GM23338 (cell line): ENCODE measurements at regions not wholly inside any gene's neighbourhood (a gene's known extent, or its start where the extent isn't known, plus 50 kb on each side); places are given as distances from the start of the nearest gene placed in this dataset.
A peak's percentile ranks its signal among the peaks of the same experiment; 100 is the strongest.

Experiments
- ATAC-seq: fragments of 200-7000 bp; cut with Tn5 transposase; 3 replicates; pipeline ENCODE4 v1.9.1; 2020
- DNase-seq: peaks from one replicate; pipeline ENCODE4 v3.0.0-alpha.2; 2015; ENCODE audit warnings: low spot score
- H2AFZ ChIP-seq: fragments of 200-600 bp; sonication (generic); 2 replicates; pipeline ENCODE4 v1.8.0; 2016; ENCODE audit warnings: antibody characterized with exemption, mild to moderate bottlenecking, moderate library complexity
- H3F3A ChIP-seq: fragments of 200-600 bp; sonication (generic); replicated peaks from 2 replicates; pipeline ENCODE4 v1.8.0; 2017; ENCODE audit warnings: antibody characterized with exemption, mixed run types, low read depth
- H3K27ac ChIP-seq: fragments of 200-600 bp; sonication (generic); 2 replicates; pipeline ENCODE4 v1.6.1; 2016; ENCODE audit warnings: low read depth
- H3K27me3 ChIP-seq: fragments of 200-600 bp; sonication (generic); 2 replicates; pipeline ENCODE4 v1.8.0; 2016; ENCODE audit warnings: mild to moderate bottlenecking, mixed run types, moderate library complexity; ENCODE audit not compliant: insufficient read depth
- H3K36me3 ChIP-seq: fragments of 200-600 bp; sonication (generic); 2 replicates; pipeline ENCODE4 v1.8.0; 2016; ENCODE audit warnings: mild to moderate bottlenecking; ENCODE audit not compliant: insufficient read depth
- H3K4me1 ChIP-seq: fragments of 200-600 bp; sonication (generic); 2 replicates; pipeline ENCODE4 v1.8.0; 2016; ENCODE audit warnings: mild to moderate bottlenecking, moderate library complexity; ENCODE audit not compliant: insufficient read depth
- H3K4me2 ChIP-seq: fragments of 200-600 bp; sonication (generic); 2 replicates; pipeline ENCODE4 v1.7.1; 2017; ENCODE audit warnings: mixed run types
- H3K4me3 ChIP-seq: fragments of 200-600 bp; sonication (generic); 2 replicates; pipeline ENCODE4 v1.6.1; 2016; ENCODE audit warnings: mixed run types
- H3K79me2 ChIP-seq: fragments of 200-600 bp; sonication (generic); replicated peaks from 2 replicates; pipeline ENCODE4 v1.8.0; 2017; ENCODE audit warnings: mild to moderate bottlenecking; ENCODE audit not compliant: insufficient read depth
- H3K9me2 ChIP-seq: fragments of 200-600 bp; sonication (generic); 2 replicates; pipeline ENCODE4 v1.8.0; 2017; ENCODE audit not compliant: insufficient read depth
- H4K20me1 ChIP-seq: fragments of 200-600 bp; sonication (generic); replicated peaks from 2 replicates; pipeline ENCODE4 v1.8.0; 2017; ENCODE audit warnings: mild to moderate bottlenecking; ENCODE audit not compliant: insufficient read depth
- H3K27ac Mint-ChIP-seq: 2 replicates; pipeline ENCODE4 v1.8.0; 2020; ENCODE audit warnings: inconsistent platforms, mild to moderate bottlenecking, moderate library complexity, mixed read lengths
- H3K27me3 Mint-ChIP-seq: 3 replicates; pipeline ENCODE4 v1.8.0; 2022; ENCODE audit warnings: low read depth, mild to moderate bottlenecking, moderate library complexity, mixed read lengths, inconsistent platforms; ENCODE audit not compliant: insufficient read depth, poor library complexity
- H3K36me3 Mint-ChIP-seq: 3 replicates; pipeline ENCODE4 v1.8.0; 2021; ENCODE audit warnings: low read depth, mild to moderate bottlenecking, inconsistent platforms, moderate library complexity, mixed read lengths
- H3K4me1 Mint-ChIP-seq: 3 replicates; pipeline ENCODE4 v1.8.0; 2020; ENCODE audit warnings: mild to moderate bottlenecking, inconsistent platforms, mixed read lengths
- H3K4me3 Mint-ChIP-seq: 3 replicates; pipeline ENCODE4 v1.8.0; 2021; ENCODE audit warnings: moderate library complexity, mild to moderate bottlenecking, inconsistent platforms, mixed read lengths
- H3K9me3 Mint-ChIP-seq: 3 replicates; pipeline ENCODE4 v1.8.0; 2020; ENCODE audit warnings: moderate library complexity, mild to moderate bottlenecking, inconsistent platforms, mixed read lengths
- CTCF ChIP-seq, 2 experiments: fragments of 200-600 bp in 1 of 2; sonication (generic) in 1 of 2; conservative IDR thresholded peaks; 2 replicates each; pipeline versions ENCODE4 v1.5.1 to v1.6.1; 2016 to 2017; ENCODE audit warnings: antibody characterized with exemption in 2 of 2, low read depth in 2 of 2, mild to moderate bottlenecking in 2 of 2, moderate library complexity in 1 of 2
- EZH2 ChIP-seq: fragments of 200-600 bp; sonication (generic); IDR thresholded peaks from one replicate; pipeline ENCODE4 v1.8.0; 2017; ENCODE audit warnings: antibody characterized with exemption, mild to moderate bottlenecking, low read depth; ENCODE audit not compliant: unreplicated experiment
- EZH2phosphoT487 ChIP-seq: fragments of 200-600 bp; sonication (generic); IDR thresholded peaks from one replicate; pipeline ENCODE4 v1.8.1; 2018; ENCODE audit warnings: antibody characterized with exemption; ENCODE audit not compliant: unreplicated experiment
- JUNB ChIP-seq: IDR thresholded peaks from one replicate; pipeline ENCODE4 v1.6.1; 2016; ENCODE audit warnings: antibody characterized with exemption; ENCODE audit not compliant: unreplicated experiment
- NANOG ChIP-seq: IDR thresholded peaks from 2 replicates; pipeline ENCODE4 v1.6.1; 2016; ENCODE audit warnings: antibody characterized with exemption, borderline replicate concordance
- ZNF331 ChIP-seq: fragments of 250-450 bp; sonication (Bioruptor Pico); IDR thresholded peaks from 2 replicates; pipeline ENCODE4 v1.5.0; 2020; ENCODE audit warnings: low read depth, mild to moderate bottlenecking, moderate library complexity
- ZNF462 ChIP-seq: fragments of 250-450 bp; sonication (Bioruptor Pico); IDR thresholded peaks from 2 replicates; pipeline ENCODE4 v1.5.0; 2020; ENCODE audit warnings: mild to moderate bottlenecking, moderate library complexity
- TF ChIP-seq, protein P1 (sequence below): IDR thresholded peaks from one replicate; pipeline ENCODE4 v1.6.1; 2018; ENCODE audit warnings: antibody characterized with exemption; ENCODE audit not compliant: unreplicated experiment

DNA sequence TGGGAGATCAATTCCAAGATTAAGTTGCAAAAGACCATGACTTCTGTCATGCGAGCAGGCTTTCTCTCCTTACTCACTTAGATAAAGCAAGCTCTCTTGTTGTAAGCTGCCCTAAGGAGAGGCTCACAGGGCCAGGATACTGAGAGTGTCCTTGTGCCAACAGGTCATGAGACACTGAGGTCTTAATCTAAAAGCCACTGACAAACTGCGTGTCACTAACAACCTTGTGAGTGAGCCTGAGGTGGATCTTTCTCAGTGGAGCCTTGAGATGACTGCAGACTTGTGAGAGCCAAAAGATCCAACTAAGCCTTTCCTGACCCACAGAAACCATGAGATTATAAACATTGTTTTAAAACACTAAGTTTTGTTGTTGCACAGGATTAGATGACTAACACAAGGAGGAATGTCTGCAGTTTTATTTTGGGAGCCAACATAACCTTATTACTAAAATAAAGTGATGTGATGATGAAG is 170.5 kb downstream of the SLC39A8 start:
- no peaks in the 10 kb centered on the region for H3F3A ChIP-seq
- ATAC-seq: no peak
- no peak overlapping the region for H3K27ac ChIP-seq
- H3K4me3 ChIP-seq: no peak overlapping the region
- H3K4me1 ChIP-seq: no peaks in the 10 kb centered on the region
- H3K79me2 ChIP-seq: no peaks in the 10 kb centered on the region
- H3K4me2 ChIP-seq: no peak overlapping the region
- no peaks in the 10 kb centered on the region for H3K9me3 Mint-ChIP-seq
- no peak for TF ChIP-seq NANOG
- peak overlapping the region; percentile 5; the same call in 1 of the 2 replicates for H2AFZ ChIP-seq
- H3K4me1 Mint-ChIP-seq: peaks cover 6% of the 10 kb centered on the region; the same call in 1 of the 3 replicates
- H3K27me3 ChIP-seq: no peaks in the 10 kb centered on the region
- no peak for DNase-seq
- H3K9me2 ChIP-seq: 0 out of 2 replicates have a peak, but pooled peaks cover 3% of the 10 kb centered on the region
- no peak overlapping the region for H3K4me3 Mint-ChIP-seq
- H3K27me3 Mint-ChIP-seq: no peaks in the 10 kb centered on the region
- H3K36me3 Mint-ChIP-seq: no peaks in the 10 kb centered on the region
- H3K36me3 ChIP-seq: no peaks in the 10 kb centered on the region
- H4K20me1 ChIP-seq: no peaks in the 10 kb centered on the region
- no peak overlapping the region for H3K27ac Mint-ChIP-seq

DNA sequence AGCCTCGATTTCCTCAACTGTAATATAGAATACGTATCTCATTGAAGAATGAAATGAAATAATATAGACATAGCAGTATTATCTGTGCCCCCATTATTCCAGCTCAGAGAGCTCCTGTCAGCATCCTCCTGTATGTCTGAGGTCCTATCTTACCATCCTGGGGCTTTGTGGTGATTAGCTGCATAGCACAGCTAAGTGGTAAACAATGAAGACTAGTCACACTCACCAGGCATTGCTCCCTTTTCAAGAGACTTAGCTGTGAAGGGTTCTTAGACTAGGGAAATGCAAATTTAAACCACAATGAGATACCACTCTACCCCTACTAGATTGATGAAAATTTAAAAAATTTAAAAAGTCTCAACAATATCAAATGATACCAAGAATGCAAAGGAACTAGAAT is 172.9 kb downstream of the SLC39A8 start:
- DNase-seq: peak; percentile 33
- Histone ChIP-seq H3K79me2 (no peaks in the 10 kb centered on the region), H3K4me2 (no peak overlapping the region), H3K27me3 (no peaks in the 10 kb centered on the region), H3K27ac (no peak overlapping the region), H3K36me3 (no peaks in the 10 kb centered on the region), H4K20me1 (no peaks in the 10 kb centered on the region), H3K4me1 (no peaks in the 10 kb centered on the region), H2AFZ (no peak overlapping the region), H3K4me3 (no peak overlapping the region), H3F3A (no peaks in the 10 kb centered on the region), H3K9me2 (no peaks in the 10 kb centered on the region)
- no peaks in the 10 kb centered on the region for H3K9me3 Mint-ChIP-seq
- no peaks in the 10 kb centered on the region for H3K27me3 Mint-ChIP-seq
- ATAC-seq: peak; percentile 90
- H3K4me1 Mint-ChIP-seq: peaks cover 12% of the 10 kb centered on the region; the same call in 2 of the 3 replicates
- H3K4me3 Mint-ChIP-seq: no peak overlapping the region
- H3K36me3 Mint-ChIP-seq: no peaks in the 10 kb centered on the region
- no peak overlapping the region for H3K27ac Mint-ChIP-seq
- no peak for TF ChIP-seq JUNB
- TF ChIP-seq ZNF331 (CRISPR knock-in tag): no peak
- no peak for TF ChIP-seq NANOG
- no peak for TF ChIP-seq CTCF (conservative IDR thresholded peaks at IDR 0.05; ENCODE audit: low read depth in 2 of 2)
- TF ChIP-seq ZNF462 (CRISPR knock-in tag): no peak
- no peak for TF ChIP-seq EZH2phosphoT487
- TF ChIP-seq, protein P1, sequence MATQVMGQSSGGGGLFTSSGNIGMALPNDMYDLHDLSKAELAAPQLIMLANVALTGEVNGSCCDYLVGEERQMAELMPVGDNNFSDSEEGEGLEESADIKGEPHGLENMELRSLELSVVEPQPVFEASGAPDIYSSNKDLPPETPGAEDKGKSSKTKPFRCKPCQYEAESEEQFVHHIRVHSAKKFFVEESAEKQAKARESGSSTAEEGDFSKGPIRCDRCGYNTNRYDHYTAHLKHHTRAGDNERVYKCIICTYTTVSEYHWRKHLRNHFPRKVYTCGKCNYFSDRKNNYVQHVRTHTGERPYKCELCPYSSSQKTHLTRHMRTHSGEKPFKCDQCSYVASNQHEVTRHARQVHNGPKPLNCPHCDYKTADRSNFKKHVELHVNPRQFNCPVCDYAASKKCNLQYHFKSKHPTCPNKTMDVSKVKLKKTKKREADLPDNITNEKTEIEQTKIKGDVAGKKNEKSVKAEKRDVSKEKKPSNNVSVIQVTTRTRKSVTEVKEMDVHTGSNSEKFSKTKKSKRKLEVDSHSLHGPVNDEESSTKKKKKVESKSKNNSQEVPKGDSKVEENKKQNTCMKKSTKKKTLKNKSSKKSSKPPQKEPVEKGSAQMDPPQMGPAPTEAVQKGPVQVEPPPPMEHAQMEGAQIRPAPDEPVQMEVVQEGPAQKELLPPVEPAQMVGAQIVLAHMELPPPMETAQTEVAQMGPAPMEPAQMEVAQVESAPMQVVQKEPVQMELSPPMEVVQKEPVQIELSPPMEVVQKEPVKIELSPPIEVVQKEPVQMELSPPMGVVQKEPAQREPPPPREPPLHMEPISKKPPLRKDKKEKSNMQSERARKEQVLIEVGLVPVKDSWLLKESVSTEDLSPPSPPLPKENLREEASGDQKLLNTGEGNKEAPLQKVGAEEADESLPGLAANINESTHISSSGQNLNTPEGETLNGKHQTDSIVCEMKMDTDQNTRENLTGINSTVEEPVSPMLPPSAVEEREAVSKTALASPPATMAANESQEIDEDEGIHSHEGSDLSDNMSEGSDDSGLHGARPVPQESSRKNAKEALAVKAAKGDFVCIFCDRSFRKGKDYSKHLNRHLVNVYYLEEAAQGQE: no peak
- no peak for TF ChIP-seq EZH2
